HepG2 (cell line): ENCODE measurements at regions not wholly inside any gene's neighbourhood (a gene's known extent, or its start where the extent isn't known, plus 50 kb on each side); places are given as distances from the start of the nearest gene placed in this dataset.

Source experiments
- ATAC-seq: fragments of 200-7000 bp; cut with Tn5 transposase; 3 replicates; pipeline ENCODE4 v1.9.1; 2020; ENCODE audit warnings: mild to moderate bottlenecking, moderate library complexity
- BruUV-seq: library from RNA; stranded (reverse); fragments of 400-500 nt; replicated peaks from 2 replicates; lab custom pipeline; 2021; lab: Mats Ljungman, UMichigan
- CTCF ChIA-PET: fragments of 300-600 bp; formaldehyde crosslinking; extraction: SDS; loops from one replicate; lab custom pipeline; 2021; ENCODE audit warnings: low total read pairs, inconsistent platforms, low intra/inter-chr PET ratio; lab: Yijun Ruan, JAX
- POLR2A ChIA-PET: fragments of 350-600 bp; sonication (Branson Sonifier 250); formaldehyde crosslinking; loops from one replicate; lab custom pipeline; 2020; ENCODE audit warnings: antibody characterized with exemption, inconsistent platforms; lab: Yijun Ruan, JAX
- DNase-seq: peaks from one replicate; pipeline ENCODE4 v3.0.0-alpha.2; 2015; ENCODE audit warnings: low spot score
- FAIRE-seq: peaks from 3 replicates; lab custom pipeline; 2011; peaks lifted over from hg19 to GRCh38; lab: Jason Lieb, UNC
- H2AFZ ChIP-seq: one replicate; pipeline ENCODE4 v1.6.1; 2011; ENCODE audit warnings: low read length, inconsistent platforms
- H3K27ac ChIP-seq: fragments of 300-600 bp; 3 replicates; pipeline ENCODE4 v1.8.0; 2011; ENCODE audit warnings: mixed run types, mild to moderate bottlenecking, mixed read lengths, low read length, inconsistent platforms; ENCODE audit not compliant: insufficient read depth; ENCODE audit errors: extremely low read length
- H3K27me3 ChIP-seq, 2 experiments: fragments of 200-600 bp in 1 of 2; 2 replicates in 1 of 2; 3 replicates in 1 of 2; pipeline versions ENCODE4 v1.6.0 to v1.8.0; 2011; ENCODE audit warnings: low read length in 2 of 2, mild to moderate bottlenecking in 2 of 2, moderate library complexity in 2 of 2, inconsistent platforms in 1 of 2; ENCODE audit not compliant: insufficient read depth in 2 of 2, control insufficient read depth in 1 of 2
- H3K36me3 ChIP-seq, 2 experiments: fragments of 200-600 bp in 1 of 2; replicated peaks in 1 of 2; 2 replicates in 1 of 2; 3 replicates in 1 of 2; pipeline versions ENCODE4 v1.5.1 to v1.8.0; 2011; ENCODE audit warnings: low read length in 2 of 2, inconsistent platforms in 1 of 2; ENCODE audit not compliant: insufficient read depth in 2 of 2, control insufficient read depth in 1 of 2
- H3K4me1 ChIP-seq: 2 replicates; pipeline ENCODE4 v1.5.1; 2012; ENCODE audit warnings: low read length, inconsistent platforms; ENCODE audit not compliant: insufficient read depth
- H3K4me2 ChIP-seq: 2 replicates; pipeline ENCODE4 v1.6.0; 2011; ENCODE audit warnings: low read depth, low read length, inconsistent platforms
- H3K4me3 ChIP-seq, 3 experiments: fragments of 200-600 bp in 1 of 3; sonication (generic), shearing (Covaris generic) in 1 of 3; replicated peaks in 1 of 3; 2 replicates each; pipeline ENCODE4 v1.5.1; 2011 to 2016; ENCODE audit warnings: low read length in 3 of 3, inconsistent platforms in 2 of 3, low read depth in 2 of 3, mild to moderate bottlenecking in 2 of 3, control low read depth in 1 of 3, mixed read lengths in 1 of 3; ENCODE audit not compliant: insufficient read depth in 1 of 3
- H3K79me2 ChIP-seq: one replicate; pipeline ENCODE4 v1.6.1; 2011; ENCODE audit warnings: low read length, inconsistent platforms; ENCODE audit not compliant: insufficient read depth
- H3K9ac ChIP-seq: 2 replicates; pipeline ENCODE4 v1.6.0; 2011; ENCODE audit warnings: mild to moderate bottlenecking, low read depth, low read length, inconsistent platforms; ENCODE audit not compliant: insufficient read depth
- H3K9me3 ChIP-seq: 2 replicates; pipeline ENCODE4 v1.5.1; 2012; ENCODE audit warnings: mild to moderate bottlenecking, low read length
- H4K20me1 ChIP-seq: 2 replicates; pipeline ENCODE4 v1.6.0; 2011; ENCODE audit warnings: inconsistent platforms, mild to moderate bottlenecking, low read length, moderate library complexity; ENCODE audit not compliant: insufficient read depth
- GATAD2A ChIP-seq: IDR thresholded peaks from 2 replicates; pipeline ENCODE4 v1.6.1; 2016
- HMG20A ChIP-seq: IDR thresholded peaks from 2 replicates; pipeline ENCODE4 v1.6.1; 2016; ENCODE audit warnings: borderline replicate concordance
- MAF1 ChIP-seq: sonication (generic); formaldehyde crosslinking; IDR thresholded peaks from 2 replicates; pipeline ENCODE4 v1.5.0; 2020; ENCODE audit warnings: missing genetic modification reagents, borderline replicate concordance
- MED13 ChIP-seq: sonication (generic); formaldehyde crosslinking; IDR thresholded peaks from 2 replicates; pipeline ENCODE4 v1.5.0; 2020; ENCODE audit warnings: missing genetic modification reagents
- MTF2 ChIP-seq: sonication (generic); formaldehyde crosslinking; IDR thresholded peaks from 2 replicates; pipeline ENCODE4 v1.5.0; 2020; ENCODE audit warnings: missing genetic modification reagents, borderline replicate concordance
- NR2F1 ChIP-seq, 2 experiments: fragments of 450-650 bp in 1 of 2; formaldehyde crosslinking in 1 of 2; IDR thresholded peaks; 2 replicates each; pipeline versions ENCODE4 v1.5.0 to v1.6.1; 2016 to 2020; ENCODE audit warnings: mild to moderate bottlenecking in 1 of 2, missing compliant biosample characterization in 1 of 2, missing genetic modification reagents in 1 of 2, moderate library complexity in 1 of 2
- RFXANK ChIP-seq: IDR thresholded peaks from 2 replicates; pipeline ENCODE4 v1.6.1; 2016
- SMAD9 ChIP-seq: sonication (generic); formaldehyde crosslinking; IDR thresholded peaks from 2 replicates; pipeline ENCODE4 v1.5.1; 2020; ENCODE audit warnings: mild to moderate bottlenecking, missing genetic modification reagents
- YEATS2 ChIP-seq: sonication (generic); formaldehyde crosslinking; IDR thresholded peaks from 2 replicates; pipeline ENCODE4 v1.4.0; 2020; ENCODE audit warnings: missing genetic modification reagents, borderline replicate concordance
- ZNF180 ChIP-seq: sonication (generic); formaldehyde crosslinking; IDR thresholded peaks from 2 replicates; pipeline ENCODE4 v1.4.0; 2020; ENCODE audit warnings: low read depth, missing genetic modification reagents, borderline replicate concordance
- ZNF792 ChIP-seq: IDR thresholded peaks from 2 replicates; pipeline ENCODE4 v1.6.1; 2016
- WGBS: methylation state at CpG from one replicate; pipeline ENCODE4 v1.1.6; 2017; ENCODE audit warnings: low lambda C conversion rate; 5-methylcytosine and 5-hydroxymethylcytosine counted together
- in situ Hi-C: cut with HindIII; loops from 2 replicates; pipeline ENCODE4 v1.10.0; 2017; ENCODE audit warnings: low pct_unique_long_range_greater_than_20kb; ENCODE audit not compliant: extremely low pct_ligation_motif_present
- intact Hi-C: fragments of 100-400 bp; cut with micrococcal nuclease; formaldehyde crosslinking; loops from one replicate; pipeline ENCODE4 v1.10.0; 2022; ENCODE audit not compliant: unreplicated experiment
- TF ChIP-seq, protein P1 (sequence below): sonication (generic); formaldehyde crosslinking; conservative IDR thresholded peaks from 2 replicates; pipeline ENCODE4 v1.4.0; 2020; ENCODE audit warnings: missing genetic modification reagents

- no peaks in the 10 kb centered on the region for H3K4me1 ChIP-seq
- no peak for TF ChIP-seq HMG20A (CRISPR knock-in tag)
- TF ChIP-seq NR2F1 (CRISPR knock-in tag; IDR thresholded peaks at IDR 0.05) = no peak
- TF ChIP-seq MED13 (CRISPR knock-in tag) = no peak
- no peak for TF ChIP-seq YEATS2
- no peak for TF ChIP-seq MTF2 (CRISPR knock-in tag)
- TF ChIP-seq RFXANK (CRISPR knock-in tag) = no peak
- TF ChIP-seq SMAD9 (CRISPR knock-in tag) = no peak
- no peak for TF ChIP-seq ZNF792 (CRISPR knock-in tag)
- TF ChIP-seq, protein P1, sequence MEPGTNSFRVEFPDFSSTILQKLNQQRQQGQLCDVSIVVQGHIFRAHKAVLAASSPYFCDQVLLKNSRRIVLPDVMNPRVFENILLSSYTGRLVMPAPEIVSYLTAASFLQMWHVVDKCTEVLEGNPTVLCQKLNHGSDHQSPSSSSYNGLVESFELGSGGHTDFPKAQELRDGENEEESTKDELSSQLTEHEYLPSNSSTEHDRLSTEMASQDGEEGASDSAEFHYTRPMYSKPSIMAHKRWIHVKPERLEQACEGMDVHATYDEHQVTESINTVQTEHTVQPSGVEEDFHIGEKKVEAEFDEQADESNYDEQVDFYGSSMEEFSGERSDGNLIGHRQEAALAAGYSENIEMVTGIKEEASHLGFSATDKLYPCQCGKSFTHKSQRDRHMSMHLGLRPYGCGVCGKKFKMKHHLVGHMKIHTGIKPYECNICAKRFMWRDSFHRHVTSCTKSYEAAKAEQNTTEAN (CRISPR knock-in tag) = no peak
- TF ChIP-seq ZNF180 (CRISPR knock-in tag) = no peak
- no peak for TF ChIP-seq MAF1 (CRISPR knock-in tag)
- TF ChIP-seq GATAD2A (CRISPR knock-in tag) = no peak
- TF ChIP-seq, all 625 proteins: peak for 0
- CTCF ChIA-PET = no interaction called here
- 38% methylated on average over 4 of the region's 4 CpGs for WGBS
- Histone ChIP-seq H4K20me1 (no peaks in the 10 kb centered on the region), H3K9ac (no peak overlapping the region), H3K27ac (no peak overlapping the region), H3K4me2 (no peak overlapping the region), H3K27me3 (peaks cover 0 to 3% of the 10 kb centered on the region in 2 experiments; a peak in 1 of 5 replicates), H3K36me3 (no peaks in the 10 kb centered on the region), H2AFZ (no peak overlapping the region), H3K9me3 (no peaks in the 10 kb centered on the region), H3K79me2 (no peaks in the 10 kb centered on the region), H3K4me3 (no peak overlapping the region)
- no peak for DNase-seq
- no TSS peak for BruUV-seq
- intact Hi-C loops = no loop called here
- FAIRE-seq = no peak
- in situ Hi-C loops = no loop called here
- POLR2A ChIA-PET = no interaction called here
- ATAC-seq = no peak
These were observed 263.9 kb upstream of the APCDD1 start for GRCh38 chr18:10190564-10190963.
